Panc1 (cell line): ENCODE measurements at regions not wholly inside any gene's neighbourhood (a gene's known extent, or its start where the extent isn't known, plus 50 kb on each side); places are given as distances from the start of the nearest gene placed in this dataset.

Experiments used
- ATAC-seq: fragments of 200-7000 bp; cut with Tn5 transposase; 2 replicates; pipeline ENCODE4 v1.9.1; 2020; ENCODE audit warnings: mild to moderate bottlenecking, moderate library complexity
- BruUV-seq: library from RNA; stranded (reverse); fragments of 400-500 nt; replicated peaks from 2 replicates; lab custom pipeline; 2021; lab: Mats Ljungman, UMichigan
- CTCF ChIA-PET: fragments of 300-600 bp; sonication (Branson Sonifier 250); formaldehyde crosslinking; loops from one replicate; lab custom pipeline; 2022; ENCODE audit warnings: antibody characterized with exemption; lab: Charles Lee
- POLR2A ChIA-PET: fragments of 300-600 bp; sonication (Branson Sonifier 250); formaldehyde crosslinking; loops from one replicate; lab custom pipeline; 2022; ENCODE audit warnings: antibody characterized with exemption; lab: Charles Lee
- DNase-seq: peaks from one replicate; pipeline ENCODE4 v3.0.0-alpha.2; 2010; ENCODE audit warnings: low read depth, low spot score
- H3K27ac ChIP-seq: 2 replicates; pipeline ENCODE4 v1.5.1; 2011; ENCODE audit warnings: mild to moderate bottlenecking, low read length, inconsistent platforms
- H3K27me3 ChIP-seq: fragments of 200-500 bp; sonication (Bioruptor generic); 2 replicates; pipeline ENCODE4 v1.6.0; 2014; ENCODE audit warnings: low read length, inconsistent platforms; ENCODE audit not compliant: control insufficient read depth, insufficient read depth
- H3K36me3 ChIP-seq: fragments of 200-500 bp; sonication (Bioruptor generic); 2 replicates; pipeline ENCODE4 v1.5.1; 2014; ENCODE audit warnings: inconsistent platforms, mild to moderate bottlenecking, low read length, moderate library complexity; ENCODE audit not compliant: control insufficient read depth, insufficient read depth
- H3K4me1 ChIP-seq: 2 replicates; pipeline ENCODE4 v1.5.1; 2011; ENCODE audit warnings: inconsistent platforms, mild to moderate bottlenecking, low read length, moderate library complexity; ENCODE audit not compliant: control insufficient read depth, insufficient read depth
- H3K4me3 ChIP-seq, 2 experiments: 2 replicates each; pipeline ENCODE4 v1.5.1; 2011 to 2012; ENCODE audit warnings: low read depth in 2 of 2, low read length in 2 of 2, mild to moderate bottlenecking in 2 of 2, inconsistent platforms in 1 of 2, moderate library complexity in 1 of 2
- H3K9me3 ChIP-seq: fragments of 200-500 bp; sonication (Bioruptor generic); 2 replicates; pipeline ENCODE4 v1.5.1; 2014; ENCODE audit warnings: low read depth, mild to moderate bottlenecking, inconsistent platforms, low read length, moderate library complexity; ENCODE audit not compliant: control insufficient read depth, insufficient read depth
- CTCF ChIP-seq: fragments of 450-650 bp; IDR thresholded peaks from 2 replicates; pipeline ENCODE4 v1.5.1; 2017; ENCODE audit warnings: mild to moderate bottlenecking
- POLR2AphosphoS5 ChIP-seq: IDR thresholded peaks from 2 replicates; pipeline ENCODE4 v1.6.1; 2012; ENCODE audit warnings: mild to moderate bottlenecking, low read depth, low read length, moderate library complexity
- REST ChIP-seq, 2 experiments: IDR thresholded peaks; 2 replicates each; pipeline ENCODE4 v1.6.1; 2011 to 2012; ENCODE audit warnings: low read depth in 2 of 2, control low read depth in 1 of 2, low read length in 1 of 2, mild to moderate bottlenecking in 1 of 2, moderate library complexity in 1 of 2; ENCODE audit not compliant: insufficient read depth in 1 of 2
- SIN3A ChIP-seq: IDR thresholded peaks from 2 replicates; pipeline ENCODE4 v1.6.1; 2012; ENCODE audit warnings: low read depth, mild to moderate bottlenecking, low read length, moderate library complexity, borderline replicate concordance; ENCODE audit not compliant: insufficient read depth
- TCF7L2 ChIP-seq: IDR thresholded peaks from 2 replicates; pipeline ENCODE4 v1.6.1; 2011; ENCODE audit warnings: mild to moderate bottlenecking, low read depth, low read length, inconsistent platforms
- in situ Hi-C: cut with HindIII; loops from 2 replicates; pipeline ENCODE4 v1.10.0; 2016; ENCODE audit warnings: low sequenced_read_pairs, low pct_unique_long_range_greater_than_20kb
- intact Hi-C: fragments of 100-400 bp; cut with micrococcal nuclease; formaldehyde crosslinking; loops from one replicate; pipeline ENCODE4 v1.10.0; 2022; ENCODE audit not compliant: unreplicated experiment

GRCh38 chr10:53724581-53724980, 952.0 kb upstream of the MBL2 start:
- intact Hi-C loops = no loop called here
- Histone ChIP-seq H3K27me3 (no peaks in the 10 kb centered on the region), H3K4me1 (no peaks in the 10 kb centered on the region), H3K9me3 (peaks cover 3% of the 10 kb centered on the region; the same call in 1 of the 2 replicates), H3K36me3 (no peaks in the 10 kb centered on the region), H3K4me3 (no peak overlapping the region), H3K27ac (no peak overlapping the region)
- POLR2A ChIA-PET = no interaction called here
- TF ChIP-seq SIN3A = no peak
- no peak for TF ChIP-seq POLR2AphosphoS5
- CTCF ChIA-PET = no interaction called here
- no peak for ATAC-seq
- in situ Hi-C loops = no loop called here
- no peak for DNase-seq
- BruUV-seq = no TSS peak

- H3K9me3 ChIP-seq = no peaks in the 10 kb centered on the region
- POLR2A ChIA-PET = interaction anchor here (0.7 kb wide), 1 partner anchor 719 kb away, joined by 3 read pairs; no protein-coding TSS in a partner anchor
- no TSS peak for BruUV-seq
- no peaks in the 10 kb centered on the region for H3K4me1 ChIP-seq
- TF ChIP-seq SIN3A (no peak), REST (IDR thresholded peaks at IDR 0.05; ENCODE audit: insufficient read depth in 1 of 2, low read depth in 2 of 2, low read length in 1 of 2) (no peak), TCF7L2 (no peak), POLR2AphosphoS5 (no peak)
- in situ Hi-C loops = no loop called here
- DNase-seq (no peak), ATAC-seq (no peak)
- no peak overlapping the region for H3K4me3 ChIP-seq
- intact Hi-C loops = no loop called here
- no peaks in the 10 kb centered on the region for H3K36me3 ChIP-seq
- CTCF ChIA-PET = no interaction called here
- no peak overlapping the region for H3K27ac ChIP-seq
- H3K27me3 ChIP-seq = no peaks in the 10 kb centered on the region
Measured at GRCh38 chr10:53719658-53720057, 947.1 kb upstream of the MBL2 start.

- POLR2A ChIA-PET = no interaction called here
- H3K36me3 ChIP-seq = no peaks in the 10 kb centered on the region
- H3K27ac ChIP-seq = no peak overlapping the region
- intact Hi-C loops (no loop called here), in situ Hi-C loops (no loop called here)
- no TSS peak for BruUV-seq
- DNase-seq = no peak
- no peak overlapping the region for H3K4me3 ChIP-seq
- H3K27me3 ChIP-seq = no peaks in the 10 kb centered on the region
- H3K4me1 ChIP-seq = no peaks in the 10 kb centered on the region
- TF ChIP-seq SIN3A (no peak), CTCF (no peak), POLR2AphosphoS5 (no peak), REST (IDR thresholded peaks at IDR 0.05; ENCODE audit: insufficient read depth in 1 of 2, low read depth in 2 of 2, low read length in 1 of 2) (no peak), TCF7L2 (no peak)
- ATAC-seq = no peak
- CTCF ChIA-PET = no interaction called here
- no peaks in the 10 kb centered on the region for H3K9me3 ChIP-seq
Measured at GRCh38 chr10:53716156-53716555, 943.6 kb upstream of the MBL2 start.
